Loucy (cell line): ENCODE measurements at regions not wholly inside any gene's neighbourhood (a gene's known extent, or its start where the extent isn't known, plus 50 kb on each side); places are given as distances from the start of the nearest gene placed in this dataset.

Source experiments
- EZH2phosphoT487 ChIP-seq: fragments of 200-600 bp; IDR thresholded peaks from 2 replicates; pipeline ENCODE4 v1.6.1; 2018; ENCODE audit warnings: antibody characterized with exemption, mild to moderate bottlenecking, moderate library complexity, borderline replicate concordance
- TF ChIP-seq, protein P1 (sequence below): fragments of 200-600 bp; sonication (generic); conservative IDR thresholded peaks from 2 replicates; pipeline ENCODE4 v1.5.1; 2014; ENCODE audit warnings: mild to moderate bottlenecking, antibody characterized with exemption, low read length

DNA sequence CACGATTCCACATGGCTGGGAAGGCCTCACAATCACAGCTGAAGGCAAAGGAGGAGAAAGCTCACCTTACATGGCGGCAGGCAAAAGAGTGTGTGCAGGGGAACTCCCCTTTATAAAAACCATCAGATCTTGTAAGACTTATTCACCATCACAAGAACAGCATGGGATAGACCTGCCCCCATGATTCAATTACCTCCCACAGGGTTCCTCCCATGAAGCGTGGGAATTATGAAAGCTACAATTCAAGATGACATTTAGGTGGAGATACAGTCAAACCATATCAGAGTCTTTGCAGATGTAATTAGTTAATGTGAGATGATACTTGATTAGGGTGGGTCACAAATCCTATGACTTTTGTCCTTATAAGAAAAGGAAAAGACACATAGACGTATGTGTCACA is 688.9 kb downstream of the GBE1 start:
- TF ChIP-seq, protein P1, sequence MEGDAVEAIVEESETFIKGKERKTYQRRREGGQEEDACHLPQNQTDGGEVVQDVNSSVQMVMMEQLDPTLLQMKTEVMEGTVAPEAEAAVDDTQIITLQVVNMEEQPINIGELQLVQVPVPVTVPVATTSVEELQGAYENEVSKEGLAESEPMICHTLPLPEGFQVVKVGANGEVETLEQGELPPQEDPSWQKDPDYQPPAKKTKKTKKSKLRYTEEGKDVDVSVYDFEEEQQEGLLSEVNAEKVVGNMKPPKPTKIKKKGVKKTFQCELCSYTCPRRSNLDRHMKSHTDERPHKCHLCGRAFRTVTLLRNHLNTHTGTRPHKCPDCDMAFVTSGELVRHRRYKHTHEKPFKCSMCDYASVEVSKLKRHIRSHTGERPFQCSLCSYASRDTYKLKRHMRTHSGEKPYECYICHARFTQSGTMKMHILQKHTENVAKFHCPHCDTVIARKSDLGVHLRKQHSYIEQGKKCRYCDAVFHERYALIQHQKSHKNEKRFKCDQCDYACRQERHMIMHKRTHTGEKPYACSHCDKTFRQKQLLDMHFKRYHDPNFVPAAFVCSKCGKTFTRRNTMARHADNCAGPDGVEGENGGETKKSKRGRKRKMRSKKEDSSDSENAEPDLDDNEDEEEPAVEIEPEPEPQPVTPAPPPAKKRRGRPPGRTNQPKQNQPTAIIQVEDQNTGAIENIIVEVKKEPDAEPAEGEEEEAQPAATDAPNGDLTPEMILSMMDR, result no peak
- no peak for TF ChIP-seq EZH2phosphoT487
